ENCODE measurements at regions not wholly inside any gene's neighbourhood (a gene's known extent, or its start where the extent isn't known, plus 50 kb on each side); places are given as distances from the start of the nearest gene placed in this dataset.
A peak's percentile ranks its signal among the peaks of the same experiment; 100 is the strongest.

- no peak for DNase-seq
These were observed 119.5 kb upstream of the ANKRD1 start for GRCh38 chr10:91040343-91040742.

GRCh38 chr10:91042069-91042468, 121.2 kb upstream of the ANKRD1 start:
- no peak for DNase-seq

GRCh38 chr10:91043173-91043910, 122.5 kb upstream of the ANKRD1 start:
- DNase-seq = no peak

GRCh38 chr10:91046869-91047268, 126.0 kb upstream of the ANKRD1 start:
- DNase-seq = no peak

- DNase-seq = no peak
These were observed 127.5 kb upstream of the ANKRD1 start for GRCh38 chr10:91048380-91048779.

- DNase-seq = no peak
These were observed 128.6 kb upstream of the ANKRD1 start for GRCh38 chr10:91049296-91049987.

- no peak for DNase-seq
These were observed 129.1 kb upstream of the ANKRD1 start for GRCh38 chr10:91049988-91050360.

- DNase-seq = no peak
These were observed 129.6 kb upstream of the ANKRD1 start for GRCh38 chr10:91050371-91051034.

- DNase-seq = peak; percentile 5
These were observed 130.9 kb upstream of the ANKRD1 start for GRCh38 chr10:91051829-91052228.

- DNase-seq = no peak
These were observed 133.4 kb upstream of the ANKRD1 start for GRCh38 chr10:91054325-91054724.

GRCh38 chr10:91061187-91061586, 140.3 kb upstream of the ANKRD1 start:
- DNase-seq = no peak

GRCh38 chr10:91061608-91062007, 140.7 kb upstream of the ANKRD1 start:
- DNase-seq = no peak

- no peak for DNase-seq
These were observed 141.2 kb upstream of the ANKRD1 start for GRCh38 chr10:91062091-91062490.

- no peak for DNase-seq
These were observed 148.7 kb upstream of the PCGF5 start for GRCh38 chr10:91071786-91072185.

- no peak for DNase-seq
These were observed 147.0 kb upstream of the PCGF5 start for GRCh38 chr10:91073286-91073979.

- no peak for DNase-seq
These were observed 143.4 kb upstream of the PCGF5 start for GRCh38 chr10:91076991-91077548.

- peak; percentile 23 for DNase-seq
These were observed 142.9 kb upstream of the PCGF5 start for GRCh38 chr10:91077549-91078071.

- no peak for DNase-seq
These were observed 139.7 kb upstream of the PCGF5 start for GRCh38 chr10:91080776-91081175.

- no peak for DNase-seq
These were observed 138.0 kb upstream of the PCGF5 start for GRCh38 chr10:91082447-91082846.

- DNase-seq = peak; percentile 23
These were observed 131.9 kb upstream of the PCGF5 start for GRCh38 chr10:91088300-91089140.

- DNase-seq = no peak
These were observed 129.5 kb upstream of the PCGF5 start for GRCh38 chr10:91090761-91091529.

Measured in COR-L47 (cell line).